ENCODE measurements at regions not wholly inside any gene's neighbourhood (a gene's known extent, or its start where the extent isn't known, plus 50 kb on each side); places are given as distances from the start of the nearest gene placed in this dataset.

DNA sequence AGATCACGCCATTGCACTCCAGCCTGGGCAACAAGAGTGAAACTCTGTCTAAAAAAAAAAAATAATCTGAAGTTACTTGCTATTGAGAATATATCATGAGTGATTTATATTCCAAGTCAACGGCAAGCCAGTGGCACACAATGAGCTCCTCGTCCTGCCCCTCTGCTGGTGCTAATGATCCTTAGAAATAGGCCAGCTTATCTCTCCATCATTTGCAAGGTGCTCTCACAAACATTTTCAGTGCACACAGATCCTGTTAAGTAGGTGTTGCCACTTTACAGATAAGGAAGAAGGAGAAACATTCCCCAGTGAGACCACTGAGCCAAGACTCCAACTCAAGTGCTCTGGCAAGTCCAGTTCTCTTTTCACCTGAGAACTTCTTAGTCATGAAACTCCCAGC is 91.3 kb upstream of the GPR45 start:
- no peaks in the 10 kb centered on the region for H3K9me3 Mint-ChIP-seq (ENCODE audit: low read depth)
- intact Hi-C loops (cut with DNase I, micrococcal nuclease): no loop called here
- H3K27ac Mint-ChIP-seq: no peak overlapping the region
- CTCF ChIA-PET: interaction anchor here (0.6 to 1.2 kb wide), 2 partner anchors 118 to 254 kb away, joined by 3 read pairs; no protein-coding TSS in a partner anchor
- H3K27me3 Mint-ChIP-seq: peaks cover 43% of the 10 kb centered on the region
- POLR2A ChIA-PET: no interaction called here
- no peak for ATAC-seq
- no peak overlapping the region for H3K4me3 Mint-ChIP-seq
- H3K36me3 Mint-ChIP-seq (ENCODE audit: low read depth): no peaks in the 10 kb centered on the region
- no peaks in the 10 kb centered on the region for H3K4me1 Mint-ChIP-seq
- no peak for DNase-seq

DNA sequence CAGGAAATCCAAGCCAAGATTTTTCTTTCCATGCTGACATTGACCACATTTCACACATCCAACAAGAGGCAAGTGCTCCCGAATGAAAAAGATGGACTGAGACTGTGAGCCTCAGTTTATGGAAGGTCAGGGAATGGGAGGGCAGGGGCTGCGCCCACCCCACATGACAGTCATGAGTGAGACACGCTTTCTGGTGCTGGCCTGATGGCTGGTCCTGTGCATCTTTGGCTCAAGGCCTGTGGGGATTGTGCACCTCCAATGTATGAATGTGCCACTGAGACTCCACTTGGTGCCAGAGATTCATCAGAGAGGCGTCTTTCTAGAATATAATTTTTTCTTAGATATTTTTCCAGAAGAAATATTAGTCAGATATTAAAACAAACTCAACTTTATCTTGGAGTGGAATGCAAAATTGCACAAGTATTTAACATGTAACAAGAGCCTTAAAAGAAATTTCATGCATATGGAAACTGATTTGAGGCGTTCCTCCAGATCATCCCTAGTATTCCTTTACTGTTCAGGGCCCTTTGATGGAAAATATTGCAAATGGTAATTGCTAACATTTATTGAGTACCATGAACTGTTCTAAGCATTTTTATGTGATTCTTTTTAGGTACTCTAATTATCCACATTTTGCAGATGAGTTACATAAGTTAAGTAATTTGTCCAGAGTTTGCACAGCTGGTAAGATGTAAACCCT is 87.3 kb upstream of the GPR45 start:
- ChIA-PET CTCF (interaction anchor here (3.8 kb wide), 1 partner anchor 39 kb away, joined by 12 read pairs; no protein-coding TSS in a partner anchor), POLR2A (no interaction called here)
- peaks cover 8% of the 10 kb centered on the region for H3K9me3 Mint-ChIP-seq (ENCODE audit: low read depth)
- no peaks in the 10 kb centered on the region for H3K4me1 Mint-ChIP-seq
- H3K4me3 Mint-ChIP-seq: no peak overlapping the region
- ATAC-seq (no peak), DNase-seq (no peak)
- no peak overlapping the region for H3K27ac Mint-ChIP-seq
- H3K27me3 Mint-ChIP-seq: peaks cover 40% of the 10 kb centered on the region
- intact Hi-C loops (cut with DNase I, micrococcal nuclease): no loop called here
- no peaks in the 10 kb centered on the region for H3K36me3 Mint-ChIP-seq (ENCODE audit: low read depth)

DNA sequence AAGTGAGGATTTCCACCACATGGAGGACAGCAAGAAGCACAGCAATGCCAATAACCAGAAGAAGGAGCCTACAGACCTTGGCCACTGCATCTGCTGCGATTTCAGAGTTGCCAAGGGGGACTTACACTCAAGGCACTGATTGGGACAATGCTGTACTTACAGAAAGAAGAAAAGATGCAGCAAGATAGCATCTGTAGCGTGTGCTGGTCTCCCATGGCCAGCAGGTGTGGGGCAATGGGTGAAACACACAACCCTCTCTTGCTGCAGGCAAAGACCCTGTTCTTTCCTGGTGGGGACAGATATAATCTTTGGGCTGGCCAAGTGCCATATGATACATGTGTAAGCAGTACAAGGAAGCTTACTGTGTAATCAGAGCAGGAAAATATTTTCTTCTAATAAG is 85.4 kb upstream of the GPR45 start:
- peaks cover 8% of the 10 kb centered on the region for H3K9me3 Mint-ChIP-seq (ENCODE audit: low read depth)
- POLR2A ChIA-PET: no interaction called here

DNA sequence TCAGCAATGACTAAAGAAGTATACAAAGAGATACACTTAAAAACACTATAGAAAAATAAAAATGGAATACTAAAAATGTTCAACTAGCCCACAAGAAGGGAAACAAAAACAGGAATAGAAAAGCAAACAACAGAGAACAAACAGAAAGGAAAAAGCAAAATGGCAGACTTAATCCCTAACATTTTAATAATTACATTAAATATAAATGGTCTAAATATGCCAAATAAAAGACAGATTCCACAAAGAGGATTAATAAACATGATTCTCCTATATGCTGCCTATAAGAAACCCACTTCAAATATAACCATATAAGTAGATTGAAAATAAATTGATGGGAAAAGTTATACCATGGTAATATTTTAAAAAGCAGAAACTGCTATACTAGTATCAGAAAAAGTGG is 83.5 kb upstream of the GPR45 start:
- Mint-ChIP-seq H3K27me3 (peaks cover 34% of the 10 kb centered on the region), H3K4me1 (no peaks in the 10 kb centered on the region), H3K36me3 (ENCODE audit: low read depth) (no peaks in the 10 kb centered on the region), H3K9me3 (ENCODE audit: low read depth) (peaks cover 8% of the 10 kb centered on the region), H3K27ac (no peak overlapping the region), H3K4me3 (no peak overlapping the region)
- ChIA-PET CTCF (no interaction called here), POLR2A (no interaction called here)
- ATAC-seq (no peak), DNase-seq (no peak)
- intact Hi-C loops (cut with DNase I, micrococcal nuclease): no loop called here

More for the DNA sequence above, 85.4 kb upstream of the GPR45 start:
- Mint-ChIP-seq H3K4me1 (no peaks in the 10 kb centered on the region), H3K27ac (no peak overlapping the region), H3K4me3 (no peak overlapping the region), H3K36me3 (ENCODE audit: low read depth) (no peaks in the 10 kb centered on the region), H3K27me3 (peaks cover 39% of the 10 kb centered on the region)
- CTCF ChIA-PET: interaction anchor here (1.2 kb wide), 1 partner anchor 9 kb away, joined by 4 read pairs; no protein-coding TSS in a partner anchor
- DNase-seq (no peak), ATAC-seq (no peak)
- intact Hi-C loops (cut with DNase I, micrococcal nuclease): no loop called here

DNA sequence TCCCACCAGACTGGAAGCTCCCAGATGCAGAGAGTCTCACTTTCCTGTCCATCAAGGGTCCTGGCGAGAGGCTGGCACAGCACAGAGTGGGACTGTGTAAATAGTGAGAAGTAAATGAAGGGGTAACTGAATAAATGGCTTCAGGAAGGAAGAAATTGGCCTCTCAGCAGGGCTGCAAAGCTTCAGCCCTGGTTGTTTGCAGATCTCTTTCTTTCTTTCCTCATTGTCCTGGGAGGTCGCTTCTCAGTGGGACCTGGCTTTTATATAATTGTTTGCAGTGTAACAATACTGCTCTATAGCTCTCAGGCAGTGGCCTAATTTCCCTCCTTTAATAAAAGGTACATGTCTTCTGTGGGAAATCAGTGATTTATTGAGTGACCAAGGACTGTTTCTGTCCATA is 74.9 kb upstream of the GPR45 start:
- Mint-ChIP-seq H3K27ac (no peak overlapping the region), H3K27me3 (peaks cover 16% of the 10 kb centered on the region), H3K36me3 (ENCODE audit: low read depth) (no peaks in the 10 kb centered on the region), H3K9me3 (ENCODE audit: low read depth) (no peaks in the 10 kb centered on the region), H3K4me3 (no peak overlapping the region), H3K4me1 (no peaks in the 10 kb centered on the region)
- intact Hi-C loops (cut with DNase I, micrococcal nuclease): no loop called here
- ChIA-PET CTCF (no interaction called here), POLR2A (no interaction called here)
- DNase-seq: no peak
- ATAC-seq: no peak

DNA sequence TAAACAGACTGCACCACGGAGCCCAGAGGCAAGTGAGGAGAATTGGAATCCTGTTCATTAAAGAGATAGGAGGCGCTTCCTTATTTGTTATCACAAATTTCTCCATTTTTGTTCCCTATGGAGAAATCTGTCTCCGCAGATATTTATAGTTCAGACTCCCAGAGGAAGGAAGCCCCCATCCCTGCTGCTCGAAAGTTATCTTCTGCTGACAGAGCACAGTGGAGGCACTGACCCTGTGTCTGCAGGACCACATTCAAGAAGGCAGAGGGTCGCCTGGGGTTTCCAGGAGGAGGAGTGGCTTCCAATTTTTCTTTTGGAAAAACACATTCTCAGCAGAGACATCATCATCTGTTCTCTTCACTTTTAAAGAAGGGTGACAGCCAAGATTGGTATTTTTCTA is 73.0 kb upstream of the GPR45 start:
- CTCF ChIA-PET: no interaction called here

DNA sequence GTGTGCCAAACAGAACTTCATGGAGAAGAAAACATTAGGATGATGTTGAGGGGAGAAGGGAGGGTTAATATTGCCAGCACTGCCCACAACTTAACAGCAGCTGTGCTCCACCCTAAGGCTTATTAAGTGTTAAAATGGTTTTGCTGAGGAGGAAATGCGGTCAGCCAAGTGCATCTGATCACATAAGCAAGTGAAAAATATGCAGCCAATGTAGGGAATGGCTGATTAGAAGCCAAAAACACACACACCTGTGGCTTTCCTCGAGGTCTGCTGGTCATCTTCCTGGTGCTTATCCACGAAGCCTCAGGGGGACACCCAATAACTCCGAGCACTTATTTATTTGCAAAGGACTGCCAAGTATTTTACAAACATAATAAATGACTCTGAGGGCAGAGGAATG is 66.3 kb upstream of the GPR45 start:
- Mint-ChIP-seq H3K36me3 (ENCODE audit: low read depth) (no peaks in the 10 kb centered on the region), H3K27me3 (peaks cover 17% of the 10 kb centered on the region), H3K4me1 (no peaks in the 10 kb centered on the region), H3K9me3 (ENCODE audit: low read depth) (no peaks in the 10 kb centered on the region), H3K4me3 (no peak overlapping the region), H3K27ac (no peak overlapping the region)
- ATAC-seq: no peak
- POLR2A ChIA-PET: no interaction called here
- intact Hi-C loops (cut with DNase I, micrococcal nuclease): no loop called here
- CTCF ChIA-PET: no interaction called here
- DNase-seq: no peak

More for the DNA sequence above, 73.0 kb upstream of the GPR45 start:
- no peak for DNase-seq
- Mint-ChIP-seq H3K27me3 (peaks cover 20% of the 10 kb centered on the region), H3K4me3 (no peak overlapping the region), H3K4me1 (no peaks in the 10 kb centered on the region), H3K36me3 (ENCODE audit: low read depth) (no peaks in the 10 kb centered on the region), H3K9me3 (ENCODE audit: low read depth) (no peaks in the 10 kb centered on the region), H3K27ac (no peak overlapping the region)
- ATAC-seq: no peak
- intact Hi-C loops (cut with DNase I, micrococcal nuclease): no loop called here
- POLR2A ChIA-PET: no interaction called here

DNA sequence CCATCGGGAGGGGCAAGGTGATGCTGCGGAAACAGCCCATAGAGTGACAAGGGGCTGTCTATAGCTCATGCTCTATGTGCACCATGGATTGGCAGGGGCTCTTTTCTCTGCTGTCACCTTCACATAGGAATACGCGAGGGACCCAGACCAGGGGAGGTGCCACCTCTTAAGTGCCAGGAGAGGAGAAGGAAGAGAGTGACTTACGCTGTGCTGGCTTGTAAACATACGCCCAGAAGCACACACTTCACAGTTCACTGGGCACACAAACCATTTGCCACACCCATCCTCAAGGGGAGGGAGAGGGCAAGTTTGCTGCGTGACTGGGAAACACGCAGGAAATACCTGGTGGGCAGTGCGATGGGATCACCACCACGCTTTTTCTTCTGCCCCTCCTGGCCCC is 65.1 kb upstream of the GPR45 start:
- Mint-ChIP-seq H3K4me3 (no peak overlapping the region), H3K9me3 (ENCODE audit: low read depth) (no peaks in the 10 kb centered on the region), H3K4me1 (no peaks in the 10 kb centered on the region), H3K36me3 (ENCODE audit: low read depth) (no peaks in the 10 kb centered on the region), H3K27ac (no peak overlapping the region), H3K27me3 (peaks cover 16% of the 10 kb centered on the region)
- CTCF ChIA-PET: no interaction called here
- DNase-seq (no peak), ATAC-seq (no peak)
- intact Hi-C loops (cut with DNase I, micrococcal nuclease): no loop called here
- POLR2A ChIA-PET: no interaction called here

DNA sequence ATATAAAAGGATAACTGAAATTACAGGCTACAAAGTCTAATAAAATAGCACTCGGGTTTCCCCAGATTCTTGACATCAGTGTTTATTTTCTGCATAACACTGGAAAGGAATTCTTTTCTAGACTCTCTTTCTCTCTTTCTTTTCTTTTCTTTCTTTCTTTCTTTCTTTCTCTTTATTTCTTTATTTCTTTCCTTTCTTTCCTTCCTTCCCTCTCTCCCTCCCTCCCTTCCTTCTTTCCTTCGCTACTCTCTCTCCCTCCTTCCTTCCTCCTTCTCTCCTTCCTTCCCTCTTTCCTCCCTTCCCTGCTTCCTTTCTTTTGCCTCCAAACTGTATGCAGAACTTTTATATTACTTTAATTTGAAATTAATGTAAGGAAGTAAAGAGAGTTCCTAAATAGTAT is 64.5 kb upstream of the GPR45 start:
- no peaks in the 10 kb centered on the region for H3K9me3 Mint-ChIP-seq (ENCODE audit: low read depth)
- ChIA-PET POLR2A (no interaction called here), CTCF (interaction anchor here (1.5 kb wide), 1 partner anchor 62 kb away, joined by 3 read pairs; no protein-coding TSS in a partner anchor)
- no peaks in the 10 kb centered on the region for H3K4me1 Mint-ChIP-seq
- DNase-seq (no peak), ATAC-seq (no peak)
- intact Hi-C loops (cut with DNase I, micrococcal nuclease): no loop called here
- H3K36me3 Mint-ChIP-seq (ENCODE audit: low read depth): no peaks in the 10 kb centered on the region
- H3K27ac Mint-ChIP-seq: no peak overlapping the region
- no peak overlapping the region for H3K4me3 Mint-ChIP-seq
- peaks cover 14% of the 10 kb centered on the region for H3K27me3 Mint-ChIP-seq

DNA sequence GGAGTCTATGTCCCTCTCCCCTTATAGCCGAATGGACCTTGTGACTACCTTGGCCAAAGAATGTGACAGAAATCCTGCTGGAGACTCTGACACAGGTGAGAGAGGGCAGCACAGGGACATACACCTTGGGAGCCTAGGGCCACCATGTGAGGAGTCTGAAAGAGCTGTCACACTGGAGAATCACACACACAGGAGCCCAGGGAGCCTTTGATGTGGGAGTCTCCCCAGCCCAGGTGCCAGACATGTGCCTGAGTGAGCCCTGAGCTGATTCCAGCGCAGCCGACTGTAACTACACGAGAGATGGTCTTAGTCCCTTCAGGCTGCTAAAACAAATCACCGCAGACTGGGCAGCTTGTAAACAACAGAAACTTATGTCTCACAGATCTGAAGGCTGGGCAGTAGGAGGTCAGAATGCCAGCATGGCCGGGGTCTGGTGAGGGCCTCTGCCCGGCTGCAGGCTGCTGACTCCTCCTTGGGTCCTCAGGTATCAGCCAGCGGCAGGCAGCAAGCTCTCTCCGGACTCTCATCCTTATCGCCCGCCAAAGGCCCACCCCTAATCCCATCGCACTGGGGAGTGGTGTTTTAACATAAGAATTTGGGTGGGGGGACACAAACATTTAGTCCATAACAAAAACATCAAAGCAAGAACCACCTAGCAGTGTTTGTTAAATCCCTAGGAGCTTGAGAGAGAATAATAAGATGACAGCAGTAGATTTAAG is 63.8 kb upstream of the GPR45 start:
- Mint-ChIP-seq H3K27ac (no peak overlapping the region), H3K27me3 (peaks cover 19% of the 10 kb centered on the region), H3K9me3 (ENCODE audit: low read depth) (no peaks in the 10 kb centered on the region), H3K4me3 (no peak overlapping the region), H3K36me3 (ENCODE audit: low read depth) (no peaks in the 10 kb centered on the region), H3K4me1 (no peaks in the 10 kb centered on the region)
- ChIA-PET POLR2A (no interaction called here), CTCF (interaction anchor here (0.9 to 1.5 kb wide), 2 partner anchors 58 to 63 kb away, joined by 3 read pairs; no protein-coding TSS in a partner anchor)
- ATAC-seq: no peak
- no peak for DNase-seq
- intact Hi-C loops (cut with DNase I, micrococcal nuclease): no loop called here

DNA sequence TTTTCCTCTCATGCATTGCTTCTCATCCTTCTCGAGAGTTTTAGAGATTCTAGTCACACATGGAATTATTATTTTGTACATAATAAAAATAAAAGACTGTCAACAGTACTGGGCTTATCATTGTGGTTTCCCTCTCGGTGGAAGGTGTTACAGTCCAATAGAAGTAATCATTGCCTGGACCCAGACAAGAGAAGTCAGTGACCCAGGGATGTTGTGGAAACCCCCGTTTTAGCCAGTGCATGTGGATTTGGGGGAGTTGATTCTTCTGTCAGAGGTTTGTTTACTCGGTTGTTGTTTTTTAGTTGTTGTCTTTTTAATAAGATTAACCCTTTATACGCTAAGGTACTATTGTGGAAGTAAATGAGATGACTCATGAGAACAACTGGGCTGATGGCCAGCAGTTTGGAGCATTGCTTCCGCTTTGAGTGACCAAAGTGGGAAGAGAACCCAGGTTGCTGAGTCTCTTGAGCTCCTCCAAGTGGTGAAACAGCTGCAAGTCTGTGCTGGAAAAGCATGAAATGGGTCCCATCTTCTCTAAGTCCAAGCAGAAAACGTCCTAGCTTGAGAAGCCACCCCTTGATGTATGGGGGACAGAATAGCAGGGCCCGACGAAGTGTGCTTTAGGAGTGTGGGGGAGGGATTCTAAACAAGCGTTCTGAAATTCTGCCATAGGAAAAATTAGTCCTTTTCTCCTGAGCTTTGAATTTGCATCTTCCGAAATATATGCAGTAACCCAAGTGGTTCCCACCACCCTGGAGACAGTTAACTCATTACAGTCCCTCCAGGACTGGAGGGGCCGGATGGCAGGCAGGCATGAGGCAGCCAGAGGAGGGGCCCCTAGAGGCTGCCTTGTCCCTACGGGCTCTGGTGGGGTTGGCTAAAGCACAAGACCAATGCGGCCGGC is 61.8 kb upstream of the GPR45 start:
- DNase-seq (no peak), ATAC-seq (no peak)
- Mint-ChIP-seq H3K27ac (no peak overlapping the region), H3K36me3 (ENCODE audit: low read depth) (no peaks in the 10 kb centered on the region), H3K27me3 (peaks cover 7% of the 10 kb centered on the region), H3K4me3 (no peak overlapping the region), H3K4me1 (no peaks in the 10 kb centered on the region), H3K9me3 (ENCODE audit: low read depth) (no peaks in the 10 kb centered on the region)
- intact Hi-C loops (cut with DNase I, micrococcal nuclease): no loop called here
- ChIA-PET CTCF (interaction anchor here (0.6 to 1.1 kb wide), 3 partner anchors 9 to 696 kb away, joined by 3 to 6 read pairs (median 3); no protein-coding TSS in a partner anchor), POLR2A (interaction anchor here (0.7 kb wide), 1 partner anchor 1475 kb away, joined by 3 read pairs; no protein-coding TSS in a partner anchor)
